CD4-positive, alpha-beta memory T cell (primary cell): ENCODE measurements at regions not wholly inside any gene's neighbourhood (a gene's known extent, or its start where the extent isn't known, plus 50 kb on each side); places are given as distances from the start of the nearest gene placed in this dataset.

Source experiments
- CTCF ChIA-PET: fragments of 350-600 bp; sonication (Branson Sonifier 250); formaldehyde crosslinking; loops from one replicate; lab custom pipeline; 2021; ENCODE audit warnings: inconsistent platforms; ENCODE audit not compliant: partially characterized antibody; lab: Charles Lee
- POLR2A ChIA-PET: fragments of 350-600 bp; sonication (Branson Sonifier 250); formaldehyde crosslinking; loops from one replicate; lab custom pipeline; 2021; ENCODE audit not compliant: partially characterized antibody; lab: Charles Lee
- DNase-seq, 5 donors: peaks; one replicate each; pipeline versions ENCODE4 v3.0.0 to v3.0.0-alpha.2; 2020 to 2022; ENCODE audit warnings: mixed read lengths in 1 of 5
- H3K27ac ChIP-seq: one replicate; pipeline ENCODE4 v1.7.0; 2013; ENCODE audit warnings: low read depth, low read length
- H3K27me3 ChIP-seq: 2 replicates; pipeline ENCODE4 v1.7.0; 2013; ENCODE audit warnings: mild to moderate bottlenecking, low read length, moderate library complexity; ENCODE audit not compliant: insufficient read depth
- H3K36me3 ChIP-seq: 2 replicates; pipeline ENCODE4 v1.7.0; 2013; ENCODE audit warnings: mild to moderate bottlenecking, low read length, moderate library complexity; ENCODE audit not compliant: insufficient read depth
- H3K4me1 ChIP-seq: 2 replicates; pipeline ENCODE4 v1.7.0; 2013; ENCODE audit warnings: mild to moderate bottlenecking, low read length, moderate library complexity; ENCODE audit not compliant: insufficient read depth
- H3K4me3 ChIP-seq, 2 donors: one replicate each; pipeline ENCODE4 v1.7.0; 2013; ENCODE audit warnings: low read length in 2 of 2, mild to moderate bottlenecking in 1 of 2
- H3K9me3 ChIP-seq, 2 donors: one replicate each; pipeline ENCODE4 v1.7.0; 2013; ENCODE audit warnings: low read length in 2 of 2, control low read depth in 1 of 2; ENCODE audit not compliant: control insufficient read depth in 1 of 2
- H3K27ac Mint-ChIP-seq, 7 donors: one replicate each; pipeline ENCODE4 v1.8.0; 2020 to 2021; ENCODE audit warnings: mixed read lengths in 7 of 7, mild to moderate bottlenecking in 6 of 7, inconsistent platforms in 3 of 7, moderate library complexity in 3 of 7
- H3K27me3 Mint-ChIP-seq, 2 donors: one replicate each; pipeline ENCODE4 v1.8.0; 2020 to 2021; ENCODE audit warnings: mixed read lengths in 2 of 2
- H3K36me3 Mint-ChIP-seq, 2 donors: one replicate each; pipeline ENCODE4 v1.8.0; 2020 to 2021; ENCODE audit warnings: mixed read lengths in 2 of 2, inconsistent platforms in 1 of 2, mild to moderate bottlenecking in 1 of 2
- H3K4me1 Mint-ChIP-seq, 4 donors: one replicate each; pipeline ENCODE4 v1.8.0; 2020 to 2021; ENCODE audit warnings: mixed read lengths in 4 of 4, mild to moderate bottlenecking in 1 of 4
- H3K4me3 Mint-ChIP-seq, 8 donors: one replicate each; pipeline ENCODE4 v1.8.0; 2020 to 2021; ENCODE audit warnings: mixed read lengths in 8 of 8, mild to moderate bottlenecking in 7 of 8, moderate library complexity in 6 of 8, inconsistent platforms in 3 of 8
- H3K9me3 Mint-ChIP-seq, 8 donors: one replicate each; pipeline ENCODE4 v1.8.0; 2020 to 2021; ENCODE audit warnings: mixed read lengths in 8 of 8, mild to moderate bottlenecking in 5 of 8, inconsistent platforms in 3 of 8, moderate library complexity in 1 of 8
- intact Hi-C: fragments of 100-400 bp; cut with micrococcal nuclease; formaldehyde crosslinking; loops from one replicate; pipeline ENCODE4 v1.15.1; 2023

DNA sequence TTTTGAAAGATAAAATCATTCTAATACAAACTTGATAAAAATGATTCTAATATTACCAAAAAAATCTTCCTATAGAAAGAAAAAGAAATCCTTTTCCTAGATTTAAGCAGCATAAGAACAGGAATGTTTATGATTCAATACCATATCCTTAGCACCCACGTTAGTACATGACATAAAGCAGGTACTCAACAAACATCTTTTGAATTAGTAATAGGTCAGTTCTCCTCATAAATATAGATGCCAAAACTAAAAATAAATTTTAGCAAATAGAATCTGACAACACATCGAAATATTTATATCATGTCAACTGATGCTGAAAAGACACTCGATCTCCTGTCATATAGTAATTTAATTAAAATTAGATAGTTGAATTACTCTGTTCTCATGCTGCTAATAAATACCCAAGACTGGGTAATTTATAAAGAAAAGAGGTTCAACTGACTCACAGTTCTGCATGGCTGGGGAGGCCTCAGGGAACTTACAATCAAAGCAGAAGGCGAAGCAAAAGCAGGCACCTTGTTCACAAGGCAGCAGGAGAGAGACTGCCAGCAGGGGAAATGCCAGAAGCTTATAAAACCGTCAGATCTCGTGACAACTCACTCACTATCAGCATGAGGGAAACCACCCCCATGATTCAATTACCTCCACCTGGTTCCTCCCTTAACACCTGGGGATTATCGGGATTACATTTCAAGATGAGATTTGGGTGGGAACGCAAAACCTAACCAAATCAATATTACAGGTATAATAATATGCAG is 191.8 kb downstream of the HTR7 start:
- ChIA-PET CTCF (no interaction called here), POLR2A (no interaction called here)
- no peak overlapping the region for H3K4me3 Mint-ChIP-seq
- DNase-seq = no peak
- H3K4me1 Mint-ChIP-seq = no peaks in the 10 kb centered on the region
- H3K4me1 ChIP-seq = no peaks in the 10 kb centered on the region
- no peaks in the 10 kb centered on the region for H3K9me3 Mint-ChIP-seq
- intact Hi-C loops = no loop called here
- no peaks in the 10 kb centered on the region for H3K27me3 Mint-ChIP-seq
- H3K9me3 ChIP-seq = no peaks in the 10 kb centered on the region
- no peaks in the 10 kb centered on the region for H3K27me3 ChIP-seq
- H3K27ac ChIP-seq = no peak overlapping the region
- H3K36me3 Mint-ChIP-seq = no peaks in the 10 kb centered on the region
- H3K36me3 ChIP-seq = no peaks in the 10 kb centered on the region
- H3K4me3 ChIP-seq = no peak overlapping the region
- no peak overlapping the region for H3K27ac Mint-ChIP-seq

GRCh38 chr10:90674461-90674860 is 183.4 kb downstream of the HTR7 start:
- Histone ChIP-seq H3K4me3 (no peak overlapping the region), H3K9me3 (no peaks in the 10 kb centered on the region), H3K27ac (no peak overlapping the region), H3K4me1 (no peaks in the 10 kb centered on the region), H3K36me3 (no peaks in the 10 kb centered on the region), H3K27me3 (no peaks in the 10 kb centered on the region)
- H3K9me3 Mint-ChIP-seq = no peaks in the 10 kb centered on the region
- H3K4me3 Mint-ChIP-seq = no peak overlapping the region
- H3K36me3 Mint-ChIP-seq = no peaks in the 10 kb centered on the region
- ChIA-PET POLR2A (no interaction called here), CTCF (no interaction called here)
- no peaks in the 10 kb centered on the region for H3K4me1 Mint-ChIP-seq
- intact Hi-C loops = no loop called here
- DNase-seq = no peak
- no peaks in the 10 kb centered on the region for H3K27me3 Mint-ChIP-seq
- H3K27ac Mint-ChIP-seq = no peak overlapping the region

- Mint-ChIP-seq H3K4me3 (no peak overlapping the region), H3K4me1 (no peaks in the 10 kb centered on the region), H3K36me3 (no peaks in the 10 kb centered on the region), H3K27ac (no peak overlapping the region), H3K9me3 (no peaks in the 10 kb centered on the region), H3K27me3 (no peaks in the 10 kb centered on the region)
- no peaks in the 10 kb centered on the region for H3K9me3 ChIP-seq
- DNase-seq = no peak
- H3K27me3 ChIP-seq = no peaks in the 10 kb centered on the region
- H3K27ac ChIP-seq = no peak overlapping the region
- intact Hi-C loops = no loop called here
- no peaks in the 10 kb centered on the region for H3K36me3 ChIP-seq
- H3K4me1 ChIP-seq = no peaks in the 10 kb centered on the region
- ChIA-PET POLR2A (no interaction called here), CTCF (no interaction called here)
- no peak overlapping the region for H3K4me3 ChIP-seq
These were observed 182.9 kb downstream of the HTR7 start for GRCh38 chr10:90674928-90675327.

DNA sequence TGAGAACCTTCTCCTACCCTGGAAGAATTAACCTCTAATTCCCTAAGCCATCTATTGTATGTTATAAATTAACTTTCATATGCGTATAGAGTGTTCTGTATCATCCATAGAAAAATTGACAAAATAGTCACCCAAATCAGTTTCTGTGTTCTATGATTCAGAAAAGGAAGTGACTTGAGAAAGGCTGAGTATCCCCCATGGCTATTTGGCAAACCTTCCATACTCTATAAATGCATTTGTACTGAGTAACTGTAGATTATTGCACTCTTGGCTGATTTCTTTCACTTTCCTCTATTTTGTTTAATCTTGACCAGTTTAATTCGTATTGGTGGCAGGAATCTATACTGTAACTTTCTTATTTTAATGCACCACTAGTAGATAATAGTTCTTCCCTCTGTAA is 182.2 kb downstream of the HTR7 start:
- no peaks in the 10 kb centered on the region for H3K9me3 ChIP-seq
- no peaks in the 10 kb centered on the region for H3K4me1 ChIP-seq
- H3K27ac Mint-ChIP-seq = no peak overlapping the region
- H3K4me1 Mint-ChIP-seq = no peaks in the 10 kb centered on the region
- H3K27ac ChIP-seq = no peak overlapping the region
- no peaks in the 10 kb centered on the region for H3K27me3 Mint-ChIP-seq
- H3K4me3 Mint-ChIP-seq = no peak overlapping the region
- H3K4me3 ChIP-seq = no peak overlapping the region
- intact Hi-C loops = no loop called here
- POLR2A ChIA-PET = no interaction called here
- H3K9me3 Mint-ChIP-seq = no peaks in the 10 kb centered on the region
- CTCF ChIA-PET = no interaction called here
- H3K36me3 Mint-ChIP-seq = no peaks in the 10 kb centered on the region
- no peaks in the 10 kb centered on the region for H3K27me3 ChIP-seq
- no peaks in the 10 kb centered on the region for H3K36me3 ChIP-seq
- DNase-seq = no peak
